Esophagus (tissue), 2 donors: ENCODE measurements at regions not wholly inside any gene's neighbourhood (a gene's known extent, or its start where the extent isn't known, plus 50 kb on each side); places are given as distances from the start of the nearest gene placed in this dataset.

ENCODE experiments used
- H3K27ac ChIP-seq, 2 donors: one replicate each; pipeline ENCODE4 v1.5.1; 2013; ENCODE audit warnings: low read depth in 2 of 2, mild to moderate bottlenecking in 2 of 2, inconsistent platforms in 1 of 2, low read length in 1 of 2, moderate library complexity in 1 of 2
- H3K27me3 ChIP-seq, 2 donors: one replicate each; pipeline ENCODE4 v1.6.1; 2013; ENCODE audit warnings: low read length in 2 of 2, control low read depth in 1 of 2, mild to moderate bottlenecking in 1 of 2; ENCODE audit not compliant: insufficient read depth in 2 of 2, control insufficient read depth in 1 of 2
- H3K36me3 ChIP-seq, 2 donors: one replicate each; pipeline ENCODE4 v1.6.1; 2013; ENCODE audit warnings: low read length in 1 of 2; ENCODE audit not compliant: control insufficient read depth in 2 of 2, insufficient read depth in 2 of 2
- H3K4me1 ChIP-seq, 2 donors: one replicate each; pipeline ENCODE4 v1.6.1; 2013; ENCODE audit warnings: low read length in 1 of 2; ENCODE audit not compliant: control insufficient read depth in 2 of 2, insufficient read depth in 2 of 2
- H3K4me3 ChIP-seq, 2 donors: one replicate each; pipeline ENCODE4 v1.5.1; 2013; ENCODE audit warnings: low read length in 2 of 2, mild to moderate bottlenecking in 2 of 2, low read depth in 1 of 2, moderate library complexity in 1 of 2
- H3K9me3 ChIP-seq, 2 donors: one replicate each; pipeline ENCODE4 v1.6.1; 2013; ENCODE audit warnings: mild to moderate bottlenecking in 2 of 2, low read depth in 1 of 2, low read length in 1 of 2, moderate library complexity in 1 of 2; ENCODE audit not compliant: control insufficient read depth in 2 of 2, insufficient read depth in 1 of 2
- WGBS, 2 donors: extraction: QIAGEN DNeasy Blood & Tissue Kit; methylation state at CpG; one replicate each; pipeline ENCODE4 v1.1.7; 2013; 5-methylcytosine and 5-hydroxymethylcytosine counted together
- donor health status: healthy with polysubstance abuse.
- donor health status: Bipolar disorder and iron deficiency.

DNA sequence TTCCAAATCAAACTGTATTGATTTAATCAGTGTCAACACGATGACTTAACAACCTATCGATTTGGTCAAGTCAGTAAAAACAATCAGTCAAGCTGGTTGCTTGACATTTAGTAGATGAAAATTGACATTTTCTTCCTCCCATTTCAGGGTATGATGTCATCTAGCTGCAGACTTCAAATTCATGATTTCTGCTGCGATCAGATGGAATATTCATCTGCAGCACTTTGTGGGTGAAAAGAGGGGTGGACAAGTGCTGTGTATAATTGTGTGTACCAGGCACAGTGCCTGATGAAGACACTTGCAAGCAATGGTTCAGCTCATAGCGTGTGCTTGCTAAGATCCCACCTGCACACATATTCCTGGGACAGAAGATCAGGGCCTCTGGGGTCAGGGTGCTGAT is 479.8 kb downstream of the DISC1 start:
- Histone ChIP-seq H3K9me3 (no peaks in the 10 kb centered on the region), H3K4me3 (no peak overlapping the region), H3K4me1 (peaks cover 0 to 2% of the 10 kb centered on the region in 2 donors), H3K27ac (no peak overlapping the region), H3K27me3 (no peaks in the 10 kb centered on the region), H3K36me3 (no peaks in the 10 kb centered on the region)
- WGBS, 2 donors = 54 to 88% methylated on average over 4 of the region's 4 CpGs

DNA sequence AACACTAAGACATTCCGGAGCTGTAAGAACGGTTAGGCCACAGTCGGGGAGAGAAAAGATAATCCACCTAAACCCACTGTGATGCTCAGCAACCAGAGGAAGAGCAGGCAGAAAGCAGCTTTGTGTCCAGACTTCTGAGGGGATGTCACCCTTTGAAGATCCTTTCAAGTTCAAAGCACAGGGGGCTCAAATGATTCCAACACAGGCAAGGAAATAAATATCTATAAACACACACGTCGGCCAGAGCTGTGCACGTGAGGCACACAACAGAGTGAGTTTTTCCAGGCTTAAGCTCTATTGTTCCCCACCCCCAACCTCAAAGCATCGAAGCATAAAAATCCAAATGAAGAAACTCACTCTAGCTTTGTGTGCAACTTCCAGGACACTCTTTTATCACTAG is 479.0 kb downstream of the DISC1 start:
- Histone ChIP-seq H3K27ac (no peak overlapping the region), H3K4me1 (peaks cover 0 to 2% of the 10 kb centered on the region in 2 donors), H3K4me3 (no peak overlapping the region), H3K27me3 (no peaks in the 10 kb centered on the region), H3K9me3 (no peaks in the 10 kb centered on the region), H3K36me3 (no peaks in the 10 kb centered on the region)
- 66 to 81% methylated on average over 7 of the region's 7 CpGs for WGBS, 2 donors

DNA sequence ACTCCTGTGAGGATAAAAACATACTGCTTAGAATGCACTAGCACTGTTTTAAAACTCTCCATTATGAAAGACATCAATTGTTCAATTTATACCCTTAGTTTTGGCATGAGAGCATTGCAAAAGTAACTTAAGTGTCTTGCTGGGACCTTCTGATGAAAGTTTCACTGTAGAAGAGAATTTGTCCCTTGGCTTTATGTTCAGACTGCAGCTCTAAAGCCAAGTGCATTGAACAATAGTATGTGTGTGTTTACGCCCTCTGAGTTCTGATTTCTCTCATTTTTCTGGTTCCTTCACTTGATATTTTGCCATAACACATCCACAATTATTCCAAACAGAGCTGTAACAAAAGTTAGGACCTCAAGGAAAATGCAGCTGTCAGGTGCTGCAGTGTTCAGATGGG is 474.6 kb downstream of the DISC1 start:
- peaks cover 0 to 2% of the 10 kb centered on the region in 2 donors for H3K9me3 ChIP-seq
- no peaks in the 10 kb centered on the region for H3K36me3 ChIP-seq
- H3K27me3 ChIP-seq = no peaks in the 10 kb centered on the region
- WGBS, 2 donors = 76 to 86% methylated on average over 1 of the region's 1 CpG
- H3K4me3 ChIP-seq = no peak overlapping the region
- H3K27ac ChIP-seq = no peak overlapping the region
- peaks cover 0 to 2% of the 10 kb centered on the region in 2 donors for H3K4me1 ChIP-seq

DNA sequence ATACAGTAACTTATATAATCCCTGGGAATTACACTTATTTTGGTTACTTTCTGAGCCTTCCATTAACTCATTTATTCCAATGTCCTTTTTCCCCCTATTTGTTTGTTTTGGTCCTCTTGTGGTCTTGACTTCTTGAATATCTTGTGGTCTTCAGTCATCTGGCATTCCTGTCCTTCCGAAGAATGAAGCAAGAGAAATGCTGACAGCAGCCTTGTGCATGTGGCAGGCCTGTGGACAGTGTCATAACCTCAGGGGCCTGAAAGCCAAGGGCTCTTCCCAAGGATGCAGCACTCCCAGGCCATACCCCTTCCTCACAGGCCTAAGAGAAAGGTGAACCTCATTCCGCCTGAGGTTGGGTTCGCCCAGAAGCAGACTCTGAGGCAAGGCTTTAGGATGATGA is 470.2 kb downstream of the DISC1 start:
- H3K9me3 ChIP-seq = peaks cover 0 to 2% of the 10 kb centered on the region in 2 donors
- no peak overlapping the region for H3K27ac ChIP-seq
- no peaks in the 10 kb centered on the region for H3K36me3 ChIP-seq
- H3K27me3 ChIP-seq = no peaks in the 10 kb centered on the region
- WGBS, 2 donors = 97 to 98% methylated on average over 3 of the region's 3 CpGs
- H3K4me1 ChIP-seq = no peaks in the 10 kb centered on the region
- no peak overlapping the region for H3K4me3 ChIP-seq
